ENCODE measurements at regions not wholly inside any gene's neighbourhood (a gene's known extent, or its start where the extent isn't known, plus 50 kb on each side); places are given as distances from the start of the nearest gene placed in this dataset.
A peak's percentile ranks its signal among the peaks of the same experiment; 100 is the strongest.

GRCh38 chr3:113132571-113132996, 78.8 kb upstream of the BOC start:
- WGBS, 10 experiments, result 0 to 100% (median 50%) methylated on average over 1 to 2 of the region's 2 CpGs; no CpG with 5 or more reads in 3 of the 10 experiments
- in situ Hi-C loops (cut with MboI; ENCODE audit: low pct_unique_long_range_greater_than_20kb in 2 of 9, low sequenced_read_pairs in 9 of 9, unreplicated experiment in 9 of 9), result loop anchor here in 2 of 9 experiments (25.0 kb wide), 2 partner anchors 130 to 155 kb away; no protein-coding TSS in a partner anchor
- ATAC-seq (replicated peaks in 6 of 8), result peak in 4 of 8 experiments; percentile 11 to 91 (median 64)

DNA sequence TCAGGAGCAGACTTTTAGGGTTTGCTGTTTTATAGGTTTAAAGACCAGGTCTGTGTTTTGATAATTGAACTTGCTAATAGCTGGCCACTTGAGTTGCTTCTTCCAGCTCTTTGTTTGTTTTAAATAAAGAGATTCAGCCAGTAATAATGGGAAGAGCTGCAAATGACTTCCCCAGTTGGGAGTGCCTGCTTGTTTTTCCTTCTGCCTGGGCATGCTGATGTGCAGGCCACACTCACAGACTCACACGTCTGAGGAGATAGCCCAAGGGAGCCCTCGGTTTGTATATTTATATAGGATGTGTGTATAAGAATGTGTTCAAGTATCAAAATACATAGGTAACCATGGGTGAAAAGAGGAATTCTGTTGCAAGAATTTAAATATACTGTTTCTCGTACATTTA, 78.2 kb upstream of the BOC start:
- ATAC-seq (replicated peaks in 6 of 8), result peak in 4 of 8 experiments; percentile 44 to 63 (median 60)
- H3K4me1 ChIP-seq (replicated peaks in 1 of 2), result peaks cover 6 to 7% of the 10 kb centered on the region in 2 donors
- H3K4me3 ChIP-seq, result no peak overlapping the region
- H3K27ac ChIP-seq, result no peak overlapping the region
- WGBS, 10 experiments, result 47 to 100% (median 82%) methylated on average over 1 to 3 of the region's 3 CpGs; no CpG with 5 or more reads in 3 of the 10 experiments
- in situ Hi-C loops (cut with MboI; ENCODE audit: low pct_unique_long_range_greater_than_20kb in 2 of 9, low sequenced_read_pairs in 9 of 9, unreplicated experiment in 9 of 9), result loop anchor here in 2 of 9 experiments (25.0 kb wide), 2 partner anchors 129 to 154 kb away; no protein-coding TSS in a partner anchor

More at GRCh38 chr3:113132571-113132996, 78.8 kb upstream of the BOC start:
- Histone ChIP-seq H3K27ac (no peak overlapping the region), H3K4me3 (no peak overlapping the region), H3K4me1 (replicated peaks in 1 of 2) (peaks cover 7 to 8% of the 10 kb centered on the region in 2 donors)

DNA sequence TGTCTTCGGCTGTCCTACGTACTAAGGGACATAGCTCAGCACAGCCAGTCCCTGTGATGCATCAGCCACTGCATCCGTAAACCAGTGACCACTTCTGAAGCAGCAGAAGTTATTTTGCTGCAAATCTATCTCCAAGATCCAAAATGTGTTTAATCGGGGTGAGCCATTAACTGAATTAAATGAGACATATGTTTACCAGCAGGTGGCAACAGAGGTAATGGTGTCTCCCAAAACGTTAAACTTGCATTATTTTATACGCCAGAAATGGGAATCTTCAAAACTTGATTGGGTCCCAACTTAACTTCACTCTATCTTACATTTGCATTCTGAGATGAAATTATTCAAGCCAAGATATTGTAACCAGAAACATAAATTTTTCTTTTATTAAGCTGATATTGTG, 75.3 kb upstream of the BOC start:
- Histone ChIP-seq H3K27ac (no peak overlapping the region), H3K4me3 (no peak overlapping the region), H3K4me1 (replicated peaks in 1 of 2) (peaks cover 0 to 5% of the 10 kb centered on the region in 2 donors)
- ATAC-seq (replicated peaks in 6 of 8), result peak in 1 of 8 experiments; percentile 23
- WGBS, 10 experiments, result 0 to 80% (median 60%) methylated on average over 2 to 6 of the region's 6 CpGs
- in situ Hi-C loops (cut with MboI; ENCODE audit: low pct_unique_long_range_greater_than_20kb in 2 of 9, low sequenced_read_pairs in 9 of 9, unreplicated experiment in 9 of 9), result loop anchor here in 2 of 9 experiments (25.0 kb wide), 2 partner anchors 126 to 151 kb away; no protein-coding TSS in a partner anchor

DNA sequence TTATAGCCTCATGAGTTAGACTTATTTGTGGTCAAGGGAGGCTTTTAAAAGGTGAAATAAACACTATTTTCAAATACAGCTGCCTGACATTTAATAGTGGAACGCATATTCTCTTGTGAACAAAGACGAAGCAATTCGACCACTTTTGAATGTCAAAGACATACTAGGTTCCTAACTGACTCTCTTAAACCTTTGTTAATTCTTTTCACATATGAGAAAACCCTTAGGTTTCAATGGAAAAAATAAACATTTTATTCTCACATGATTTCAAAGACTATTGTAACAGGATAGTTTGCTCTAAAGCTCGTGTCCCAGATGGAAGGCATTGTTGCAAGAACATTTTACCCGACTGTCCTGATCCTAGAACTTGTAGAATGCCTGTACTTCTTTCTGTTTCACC, 74.8 kb upstream of the BOC start:
- Histone ChIP-seq H3K4me1 (replicated peaks in 1 of 2) (peaks cover 0 to 5% of the 10 kb centered on the region in 2 donors), H3K4me3 (no peak overlapping the region), H3K27ac (no peak overlapping the region)
- WGBS, 10 experiments, result 66 to 98% (median 78%) methylated on average over 3 to 5 of the region's 5 CpGs
- no peak for ATAC-seq (replicated peaks in 6 of 8)
- in situ Hi-C loops (cut with MboI; ENCODE audit: low pct_unique_long_range_greater_than_20kb in 2 of 9, low sequenced_read_pairs in 9 of 9, unreplicated experiment in 9 of 9), result loop anchor here in 2 of 9 experiments (25.0 kb wide), 2 partner anchors 126 to 151 kb away; no protein-coding TSS in a partner anchor

GRCh38 chr3:113138839-113139743, 72.3 kb upstream of the BOC start:
- no peak overlapping the region for H3K4me3 ChIP-seq
- in situ Hi-C loops (cut with MboI; ENCODE audit: low pct_unique_long_range_greater_than_20kb in 2 of 9, low sequenced_read_pairs in 9 of 9, unreplicated experiment in 9 of 9), result loop anchor here in 2 of 9 experiments (25.0 kb wide), 2 partner anchors 123 to 148 kb away; no protein-coding TSS in a partner anchor
- no peaks in the 10 kb centered on the region for H3K4me1 ChIP-seq (replicated peaks in 1 of 2)
- ATAC-seq (replicated peaks in 6 of 8), result no peak
- 50 to 100% (median 98%) methylated on average over 1 to 5 of the region's 6 CpGs for WGBS, 10 experiments
- no peak overlapping the region for H3K27ac ChIP-seq

- 80 to 100% (median 100%) methylated on average over 1 to 2 of the region's 2 CpGs; no CpG with 5 or more reads in 4 of the 10 experiments for WGBS, 10 experiments
- in situ Hi-C loops (cut with MboI; ENCODE audit: low pct_unique_long_range_greater_than_20kb in 2 of 9, low sequenced_read_pairs in 9 of 9, unreplicated experiment in 9 of 9), result loop anchor here in 2 of 9 experiments (25.0 kb wide), 2 partner anchors 121 to 146 kb away; no protein-coding TSS in a partner anchor
- Histone ChIP-seq H3K4me1 (replicated peaks in 1 of 2) (no peaks in the 10 kb centered on the region), H3K27ac (no peak overlapping the region), H3K4me3 (no peak overlapping the region)
- no peak for ATAC-seq (replicated peaks in 6 of 8)
Measured at GRCh38 chr3:113140876-113141275, 70.5 kb upstream of the BOC start.

- H3K4me1 ChIP-seq (replicated peaks in 1 of 2), result no peaks in the 10 kb centered on the region
- H3K4me3 ChIP-seq, result no peak overlapping the region
- ATAC-seq (replicated peaks in 6 of 8), result no peak
- WGBS, 10 experiments, result 83 to 100% (median 90%) methylated on average over 1 to 2 of the region's 2 CpGs; no CpG with 5 or more reads in 2 of the 10 experiments
- in situ Hi-C loops (cut with MboI; ENCODE audit: low pct_unique_long_range_greater_than_20kb in 2 of 9, low sequenced_read_pairs in 9 of 9, unreplicated experiment in 9 of 9), result loop anchor here in 2 of 9 experiments (25.0 kb wide), 2 partner anchors 121 to 146 kb away; no protein-coding TSS in a partner anchor
- H3K27ac ChIP-seq, result no peak overlapping the region
Measured at GRCh38 chr3:113141543-113141942, 69.8 kb upstream of the BOC start.

DNA sequence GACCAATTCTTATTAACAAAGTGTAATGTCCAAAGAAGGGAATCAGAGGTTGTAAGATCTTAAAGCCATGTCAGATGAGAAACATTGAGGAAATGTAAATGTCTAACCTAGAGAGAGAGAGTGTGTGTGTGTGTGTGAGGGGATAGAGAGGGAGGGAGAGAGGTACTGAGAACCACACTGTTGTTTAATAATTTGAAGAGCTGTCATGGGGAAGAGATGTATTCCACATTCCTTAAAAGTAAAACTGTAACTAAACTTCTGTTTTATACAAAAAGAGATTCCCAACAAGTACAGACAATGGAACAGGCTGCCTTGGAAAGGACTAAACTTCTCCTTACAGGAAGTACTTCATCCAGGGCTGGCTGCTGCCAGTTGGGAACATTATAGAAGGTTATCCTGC, 68.9 kb upstream of the BOC start:
- Histone ChIP-seq H3K4me1 (replicated peaks in 1 of 2) (no peaks in the 10 kb centered on the region), H3K27ac (no peak overlapping the region), H3K4me3 (no peak overlapping the region)
- ATAC-seq (replicated peaks in 6 of 8), result no peak
- in situ Hi-C loops (cut with MboI; ENCODE audit: low pct_unique_long_range_greater_than_20kb in 2 of 9, low sequenced_read_pairs in 9 of 9, unreplicated experiment in 9 of 9), result loop anchor here in 2 of 9 experiments (25.0 kb wide), 2 partner anchors 120 to 145 kb away; no protein-coding TSS in a partner anchor

DNA sequence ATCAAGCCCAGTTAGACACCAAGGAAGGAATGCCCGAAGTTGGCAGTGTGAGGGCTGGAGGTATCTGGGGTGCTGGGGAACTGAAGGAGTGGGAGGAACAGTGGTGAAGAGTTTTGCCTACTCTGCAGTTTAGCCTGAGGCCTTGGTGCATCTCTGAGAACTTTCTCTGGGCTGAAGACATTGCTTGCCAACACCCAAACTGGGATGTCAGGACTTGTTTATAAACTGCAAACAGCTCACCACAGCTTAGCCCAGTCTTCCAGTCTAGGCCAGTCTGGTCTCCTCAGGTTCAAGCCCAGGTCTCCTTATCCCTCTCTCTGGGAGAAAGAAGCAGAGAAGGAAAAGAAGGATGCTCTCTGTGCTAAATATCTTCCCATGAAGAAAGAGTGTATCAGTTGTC, 68.0 kb upstream of the BOC start:
- ATAC-seq (replicated peaks in 6 of 8), result peak in 2 of 8 experiments; percentile 52 to 53
- in situ Hi-C loops (cut with MboI; ENCODE audit: low pct_unique_long_range_greater_than_20kb in 2 of 9, low sequenced_read_pairs in 9 of 9, unreplicated experiment in 9 of 9), result loop anchor here in 2 of 9 experiments (25.0 kb wide), 2 partner anchors 119 to 144 kb away; no protein-coding TSS in a partner anchor
- WGBS, 10 experiments, result 80 to 86% methylated on average over 1 of the region's 1 CpG; no CpG with 5 or more reads in 8 of the 10 experiments
- no peaks in the 10 kb centered on the region for H3K4me1 ChIP-seq (replicated peaks in 1 of 2)
- no peak overlapping the region for H3K27ac ChIP-seq
- no peak overlapping the region for H3K4me3 ChIP-seq

DNA sequence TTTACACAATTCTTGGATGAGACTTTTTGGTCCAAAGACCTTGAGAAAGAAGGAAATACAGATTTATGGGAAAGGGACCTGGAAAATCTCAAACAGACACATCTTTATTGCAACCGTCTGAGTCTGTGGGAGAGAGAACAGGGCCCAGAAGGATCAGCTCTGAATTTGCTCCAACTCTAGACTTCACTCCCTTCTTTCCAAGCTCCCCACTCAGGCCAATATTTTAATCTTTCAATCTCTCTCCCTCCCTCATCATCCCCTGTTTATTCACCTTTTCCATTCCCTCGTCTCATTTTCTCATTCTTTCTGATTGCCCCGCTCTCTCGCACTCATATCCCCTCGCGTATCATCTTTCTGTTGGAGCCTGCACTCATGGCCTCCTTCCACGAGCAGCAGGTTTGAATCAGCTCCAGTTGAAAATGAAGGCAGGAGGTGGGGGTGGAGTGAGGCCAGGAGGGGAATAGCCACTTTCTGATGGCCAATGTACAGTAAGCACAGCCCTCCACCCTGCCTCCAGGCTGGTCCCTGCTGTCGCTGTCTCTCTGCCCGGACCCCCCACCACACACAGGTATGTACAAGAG, 63.6 kb upstream of the BOC start:
- 0 to 100% (median 92%) methylated on average over 1 to 8 of the region's 9 CpGs; no CpG with 5 or more reads in 1 of the 10 experiments for WGBS, 10 experiments
- in situ Hi-C loops (cut with MboI; ENCODE audit: low pct_unique_long_range_greater_than_20kb in 2 of 9, low sequenced_read_pairs in 9 of 9, unreplicated experiment in 9 of 9), result loop anchor here in 2 of 9 experiments (25.0 kb wide), 2 partner anchors 115 to 140 kb away; no protein-coding TSS in a partner anchor
- no peak overlapping the region for H3K27ac ChIP-seq
- ATAC-seq (replicated peaks in 6 of 8), result peak in 3 of 8 experiments; percentile 19 to 76 (median 43)
- H3K4me3 ChIP-seq, result no peak overlapping the region
- H3K4me1 ChIP-seq (replicated peaks in 1 of 2), result peaks cover 15 to 19% of the 10 kb centered on the region in 2 donors

DNA sequence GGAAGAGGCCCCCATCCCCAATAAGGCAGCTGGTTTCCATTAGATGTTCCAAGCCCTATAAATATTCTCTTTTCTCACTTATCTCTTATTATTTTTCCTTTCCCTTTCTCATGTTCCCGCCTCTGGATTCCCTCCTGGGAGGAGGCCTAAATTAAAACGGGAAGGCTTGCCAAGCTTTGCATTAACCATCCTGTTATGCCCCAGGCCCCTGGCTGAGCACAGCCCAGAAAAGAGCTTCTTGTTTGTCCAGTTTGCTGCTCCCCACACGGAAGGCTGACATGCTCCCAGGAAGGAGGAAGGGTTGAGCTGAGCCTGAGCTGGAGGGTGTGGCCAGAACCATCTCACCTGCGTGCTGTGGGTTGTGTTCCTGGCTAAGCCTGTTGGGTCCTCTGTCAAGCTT, 63.1 kb upstream of the BOC start:
- in situ Hi-C loops (cut with MboI; ENCODE audit: low pct_unique_long_range_greater_than_20kb in 2 of 9, low sequenced_read_pairs in 9 of 9, unreplicated experiment in 9 of 9), result loop anchor here in 2 of 9 experiments (25.0 kb wide), 2 partner anchors 114 to 139 kb away; no protein-coding TSS in a partner anchor
- H3K27ac ChIP-seq, result no peak overlapping the region
- peaks cover 15 to 22% of the 10 kb centered on the region in 2 donors for H3K4me1 ChIP-seq (replicated peaks in 1 of 2)
- WGBS, 10 experiments, result 0 to 100% (median 7%) methylated on average over 1 to 2 of the region's 4 CpGs; no CpG with 5 or more reads in 3 of the 10 experiments
- peak in 3 of 8 experiments; percentile 71 to 94 (median 81) for ATAC-seq (replicated peaks in 6 of 8)
- no peak overlapping the region for H3K4me3 ChIP-seq

GRCh38 chr3:113150250-113150649, 61.1 kb upstream of the BOC start:
- 92 to 100% (median 100%) methylated on average over 1 to 5 of the region's 5 CpGs; no CpG with 5 or more reads in 4 of the 10 experiments for WGBS, 10 experiments
- no peak for ATAC-seq (replicated peaks in 6 of 8)
- Histone ChIP-seq H3K4me3 (no peak overlapping the region), H3K27ac (no peak overlapping the region), H3K4me1 (replicated peaks in 1 of 2) (peaks cover 15 to 22% of the 10 kb centered on the region in 2 donors)
- in situ Hi-C loops (cut with MboI; ENCODE audit: low pct_unique_long_range_greater_than_20kb in 2 of 9, low sequenced_read_pairs in 9 of 9, unreplicated experiment in 9 of 9), result no loop called here
